B cell (primary cell): ENCODE measurements at regions not wholly inside any gene's neighbourhood (a gene's known extent, or its start where the extent isn't known, plus 50 kb on each side); places are given as distances from the start of the nearest gene placed in this dataset.
"Not testable (repeated sequence)": the region's sequence is repeated elsewhere in the genome, so short reads cannot be mapped to it uniquely, and the experiment has no call there.

ENCODE experiments used
- ATAC-seq: fragments of 200-7000 bp; cut with Tn5 transposase; one replicate; pipeline ENCODE4 v1.10.0; 2021; ENCODE audit warnings: low read depth, mild to moderate bottlenecking, moderate number of reproducible peaks, moderate library complexity
- CTCF ChIA-PET: fragments of 350-600 bp; sonication (Branson Sonifier 250); formaldehyde crosslinking; loops from one replicate; lab custom pipeline; 2021; ENCODE audit warnings: antibody characterized with exemption, inconsistent platforms; lab: Charles Lee
- POLR2A ChIA-PET: fragments of 350-600 bp; sonication (Branson Sonifier 250); formaldehyde crosslinking; loops from one replicate; lab custom pipeline; 2021; ENCODE audit warnings: antibody characterized with exemption; lab: Charles Lee
- DNase-seq: peaks from one replicate; pipeline ENCODE4 v3.0.0; 2013
- H2AFZ ChIP-seq: 2 replicates; pipeline ENCODE4 v1.6.1; 2012; ENCODE audit warnings: mild to moderate bottlenecking, low read depth, low read length; ENCODE audit not compliant: insufficient read depth, poor library complexity, severe bottlenecking
- H3K27ac ChIP-seq, 2 donors: 1 replicate in 1 of 2; 2 replicates in 1 of 2; pipeline ENCODE4 v1.5.1; 2012 to 2013; ENCODE audit warnings: low read length in 2 of 2, mild to moderate bottlenecking in 2 of 2, moderate library complexity in 1 of 2
- H3K27me3 ChIP-seq, 4 experiments: fragments of 200-600 bp in 1 of 4; sonication (generic) in 1 of 4; replicated peaks in 1 of 4; 1 replicate in 2 of 4; 2 replicates in 2 of 4; pipeline versions ENCODE4 v1.6.1 to v1.7.0; 2013 to 2016; ENCODE audit warnings: low read length in 3 of 4, mild to moderate bottlenecking in 2 of 4, mixed read lengths in 1 of 4, moderate library complexity in 1 of 4; ENCODE audit not compliant: insufficient read depth in 4 of 4, control insufficient read depth in 3 of 4; ENCODE audit errors: control extremely low read depth in 1 of 4
- H3K36me3 ChIP-seq, 2 experiments: replicated peaks in 1 of 2; 1 replicate in 1 of 2; 2 replicates in 1 of 2; pipeline versions ENCODE4 v1.6.1 to v1.7.1; 2013; ENCODE audit warnings: low read length in 1 of 2; ENCODE audit not compliant: insufficient read depth in 2 of 2, control insufficient read depth in 1 of 2; ENCODE audit errors: control extremely low read depth in 1 of 2, extremely low read depth in 1 of 2
- H3K4me1 ChIP-seq, 2 donors: fragments of 200-600 bp in 1 of 2; sonication (generic) in 1 of 2; 1 replicate in 1 of 2; 2 replicates in 1 of 2; pipeline versions ENCODE4 v1.5.1 to v1.6.1; 2013 to 2017; ENCODE audit warnings: low read length in 2 of 2; ENCODE audit not compliant: control insufficient read depth in 2 of 2, insufficient read depth in 2 of 2
- H3K4me2 ChIP-seq: replicated peaks from 2 replicates; pipeline ENCODE3; 2012; ENCODE audit warnings: mild to moderate bottlenecking, low read depth, low read length; ENCODE audit not compliant: poor library complexity, severe bottlenecking
- H3K4me3 ChIP-seq, 5 experiments: fragments of 200-600 bp in 1 of 5; sonication (generic) in 1 of 5; 1 replicate in 3 of 5; 2 replicates in 2 of 5; pipeline versions ENCODE4 v1.5.1 to v1.7.0; 2011 to 2016; ENCODE audit warnings: low read length in 4 of 5, mild to moderate bottlenecking in 4 of 5, low read depth in 2 of 5, control low read depth in 1 of 5, moderate library complexity in 1 of 5; ENCODE audit not compliant: insufficient read depth in 1 of 5; ENCODE audit errors: control extremely low read depth in 1 of 5, extremely low read depth in 1 of 5
- H3K79me2 ChIP-seq: fragments of 200-600 bp; sonication (generic); one replicate; pipeline ENCODE4 v1.6.0; 2016; ENCODE audit warnings: low read length; ENCODE audit not compliant: control insufficient read depth, insufficient read depth
- H3K9ac ChIP-seq: fragments of 200-600 bp; sonication (generic); 2 replicates; pipeline ENCODE4 v1.6.1; 2017; ENCODE audit warnings: mild to moderate bottlenecking, low read length, moderate library complexity
- H3K9me3 ChIP-seq, 3 donors: one replicate each; pipeline versions ENCODE4 v1.6.1 to v1.7.1; 2013; ENCODE audit warnings: low read length in 2 of 3; ENCODE audit not compliant: control insufficient read depth in 2 of 3, insufficient read depth in 1 of 3; ENCODE audit errors: control extremely low read depth in 1 of 3
- H4K20me1 ChIP-seq: 2 replicates; pipeline ENCODE4 v1.6.0; 2012; ENCODE audit warnings: mild to moderate bottlenecking, low read length; ENCODE audit not compliant: insufficient read depth, control insufficient read depth, poor library complexity, severe bottlenecking
- H3K27ac Mint-ChIP-seq: one replicate; pipeline ENCODE4 v1.8.0; 2021; ENCODE audit warnings: mixed read lengths
- H3K27me3 Mint-ChIP-seq: one replicate; pipeline ENCODE4 v1.8.0; 2021; ENCODE audit warnings: mixed read lengths
- H3K4me1 Mint-ChIP-seq: one replicate; pipeline ENCODE4 v1.8.0; 2021; ENCODE audit warnings: mixed read lengths
- H3K4me3 Mint-ChIP-seq: one replicate; pipeline ENCODE4 v1.8.0; 2021; ENCODE audit warnings: mixed read lengths
- H3K9me3 Mint-ChIP-seq: one replicate; pipeline ENCODE4 v1.8.0; 2022; ENCODE audit warnings: mixed read lengths; ENCODE audit not compliant: insufficient read depth
- CTCF ChIP-seq: fragments of 200-600 bp; IDR thresholded peaks from one replicate; pipeline ENCODE4 v1.8.0; 2022; ENCODE audit warnings: antibody characterized with exemption, mild to moderate bottlenecking
- EZH2 ChIP-seq: IDR thresholded peaks from 2 replicates; pipeline ENCODE4 v1.6.1; 2012; ENCODE audit warnings: borderline replicate concordance, low read depth, mild to moderate bottlenecking, moderate library complexity, low read length; ENCODE audit not compliant: insufficient read depth, poor library complexity, severe bottlenecking
- WGBS: methylation state at CpG from one replicate; pipeline ENCODE4 v1.1.5; 2013; ENCODE audit warnings: missing lambda C conversion rate; ENCODE audit not compliant: insufficient coverage; 5-methylcytosine and 5-hydroxymethylcytosine counted together
- intact Hi-C: fragments of 100-400 bp; cut with micrococcal nuclease; formaldehyde crosslinking; loops from one replicate; pipeline ENCODE4 v1.10.0; 2022

GRCh38 chr5:127170918-127171600 lies 97.8 kb upstream of the C5orf63 start:
- Histone ChIP-seq H3K27me3 (no peaks in the 10 kb centered on the region), H3K79me2 (no peaks in the 10 kb centered on the region), H3K9ac (no peak overlapping the region), H3K27ac (no peak overlapping the region), H3K4me3 (no peak overlapping the region), H3K4me2 (no peak overlapping the region), H3K9me3 (peaks cover 0 to 6% (median 0%) of the 10 kb centered on the region in 3 donors), H4K20me1 (no peaks in the 10 kb centered on the region), H3K36me3 (no peaks in the 10 kb centered on the region), H2AFZ (no peak overlapping the region), H3K4me1 (no peaks in the 10 kb centered on the region)
- 100% methylated on average over 7 of the region's 10 CpGs for WGBS
- Mint-ChIP-seq H3K4me3 (no peak overlapping the region), H3K27me3 (peaks cover 22% of the 10 kb centered on the region), H3K4me1 (no peaks in the 10 kb centered on the region), H3K9me3 (peaks cover 6% of the 10 kb centered on the region), H3K27ac (no peak overlapping the region)
- POLR2A ChIA-PET: no interaction called here
- no peak for DNase-seq
- TF ChIP-seq CTCF: no peak
- TF ChIP-seq EZH2: no peak
- CTCF ChIA-PET: interaction anchor here (0.6 to 0.8 kb wide), 2 partner anchors 15 to 773 kb away, joined by 3 read pairs; no protein-coding TSS in a partner anchor
- ATAC-seq: no peak
- intact Hi-C loops: no loop called here

- H3K9ac ChIP-seq: no peak overlapping the region
- no peaks in the 10 kb centered on the region for H4K20me1 ChIP-seq
- 91% methylated on average over 2 of the region's 2 CpGs for WGBS
- no peak for DNase-seq
- no peak overlapping the region for H3K4me3 Mint-ChIP-seq
- H3K9me3 Mint-ChIP-seq: peaks cover 6% of the 10 kb centered on the region
- H3K4me3 ChIP-seq: no peak overlapping the region
- peaks cover 30% of the 10 kb centered on the region for H3K27me3 Mint-ChIP-seq
- no peak overlapping the region for H3K27ac Mint-ChIP-seq
- ChIA-PET POLR2A (no interaction called here), CTCF (no interaction called here)
- peaks cover 0 to 6% (median 0%) of the 10 kb centered on the region in 3 donors for H3K9me3 ChIP-seq
- H3K4me1 ChIP-seq: no peaks in the 10 kb centered on the region
- no peaks in the 10 kb centered on the region for H3K36me3 ChIP-seq
- no peaks in the 10 kb centered on the region for H3K4me1 Mint-ChIP-seq
- no peak overlapping the region for H3K27ac ChIP-seq
- H3K79me2 ChIP-seq: no peaks in the 10 kb centered on the region
- TF ChIP-seq CTCF: no peak
- TF ChIP-seq EZH2: no peak
- H3K27me3 ChIP-seq: peaks cover 0 to 3% (median under 1%) of the 10 kb centered on the region in 4 experiments
- H2AFZ ChIP-seq: no peak overlapping the region
- no peak overlapping the region for H3K4me2 ChIP-seq
- ATAC-seq: no peak
- intact Hi-C loops: no loop called here
Observed at GRCh38 chr5:127176769-127177168, 103.5 kb upstream of the C5orf63 start.

GRCh38 chr5:127182631-127183030 lies 108.0 kb upstream of the MEGF10 start:
- H3K27ac Mint-ChIP-seq, H3K27ac ChIP-seq, H4K20me1 ChIP-seq, H3K9me3 Mint-ChIP-seq, H3K4me2 ChIP-seq, H3K79me2 ChIP-seq, H3K9me3 ChIP-seq, CTCF ChIA-PET, H3K36me3 ChIP-seq, DNase-seq, H3K4me3 ChIP-seq, H2AFZ ChIP-seq, intact Hi-C loops, H3K4me1 ChIP-seq, ATAC-seq, H3K4me3 Mint-ChIP-seq, POLR2A ChIA-PET, H3K27me3 ChIP-seq, H3K9ac ChIP-seq, H3K4me1 Mint-ChIP-seq: not testable (repeated sequence)
- 95% methylated on average over 7 of the region's 8 CpGs for WGBS
- H3K27me3 Mint-ChIP-seq: peaks cover 10% of the 10 kb centered on the region
